Panc1 (cell line): ENCODE measurements at regions not wholly inside any gene's neighbourhood (a gene's known extent, or its start where the extent isn't known, plus 50 kb on each side); places are given as distances from the start of the nearest gene placed in this dataset.

ENCODE experiments used
- ATAC-seq: fragments of 200-7000 bp; cut with Tn5 transposase; 2 replicates; pipeline ENCODE4 v1.9.1; 2020; ENCODE audit warnings: mild to moderate bottlenecking, moderate library complexity
- BruUV-seq: library from RNA; stranded (reverse); fragments of 400-500 nt; replicated peaks from 2 replicates; lab custom pipeline; 2021; lab: Mats Ljungman, UMichigan
- CTCF ChIA-PET: fragments of 300-600 bp; sonication (Branson Sonifier 250); formaldehyde crosslinking; loops from one replicate; lab custom pipeline; 2022; ENCODE audit warnings: antibody characterized with exemption; lab: Charles Lee
- POLR2A ChIA-PET: fragments of 300-600 bp; sonication (Branson Sonifier 250); formaldehyde crosslinking; loops from one replicate; lab custom pipeline; 2022; ENCODE audit warnings: antibody characterized with exemption; lab: Charles Lee
- DNase-seq: peaks from one replicate; pipeline ENCODE4 v3.0.0-alpha.2; 2010; ENCODE audit warnings: low read depth, low spot score
- H3K27ac ChIP-seq: 2 replicates; pipeline ENCODE4 v1.5.1; 2011; ENCODE audit warnings: mild to moderate bottlenecking, low read length, inconsistent platforms
- H3K27me3 ChIP-seq: fragments of 200-500 bp; sonication (Bioruptor generic); 2 replicates; pipeline ENCODE4 v1.6.0; 2014; ENCODE audit warnings: low read length, inconsistent platforms; ENCODE audit not compliant: control insufficient read depth, insufficient read depth
- H3K36me3 ChIP-seq: fragments of 200-500 bp; sonication (Bioruptor generic); 2 replicates; pipeline ENCODE4 v1.5.1; 2014; ENCODE audit warnings: inconsistent platforms, mild to moderate bottlenecking, low read length, moderate library complexity; ENCODE audit not compliant: control insufficient read depth, insufficient read depth
- H3K4me1 ChIP-seq: 2 replicates; pipeline ENCODE4 v1.5.1; 2011; ENCODE audit warnings: inconsistent platforms, mild to moderate bottlenecking, low read length, moderate library complexity; ENCODE audit not compliant: control insufficient read depth, insufficient read depth
- H3K4me3 ChIP-seq, 2 experiments: 2 replicates each; pipeline ENCODE4 v1.5.1; 2011 to 2012; ENCODE audit warnings: low read depth in 2 of 2, low read length in 2 of 2, mild to moderate bottlenecking in 2 of 2, inconsistent platforms in 1 of 2, moderate library complexity in 1 of 2
- H3K9me3 ChIP-seq: fragments of 200-500 bp; sonication (Bioruptor generic); 2 replicates; pipeline ENCODE4 v1.5.1; 2014; ENCODE audit warnings: low read depth, mild to moderate bottlenecking, inconsistent platforms, low read length, moderate library complexity; ENCODE audit not compliant: control insufficient read depth, insufficient read depth
- POLR2AphosphoS5 ChIP-seq: IDR thresholded peaks from 2 replicates; pipeline ENCODE4 v1.6.1; 2012; ENCODE audit warnings: mild to moderate bottlenecking, low read depth, low read length, moderate library complexity
- REST ChIP-seq, 2 experiments: IDR thresholded peaks; 2 replicates each; pipeline ENCODE4 v1.6.1; 2011 to 2012; ENCODE audit warnings: low read depth in 2 of 2, control low read depth in 1 of 2, low read length in 1 of 2, mild to moderate bottlenecking in 1 of 2, moderate library complexity in 1 of 2; ENCODE audit not compliant: insufficient read depth in 1 of 2
- SIN3A ChIP-seq: IDR thresholded peaks from 2 replicates; pipeline ENCODE4 v1.6.1; 2012; ENCODE audit warnings: low read depth, mild to moderate bottlenecking, low read length, moderate library complexity, borderline replicate concordance; ENCODE audit not compliant: insufficient read depth
- TCF7L2 ChIP-seq: IDR thresholded peaks from 2 replicates; pipeline ENCODE4 v1.6.1; 2011; ENCODE audit warnings: mild to moderate bottlenecking, low read depth, low read length, inconsistent platforms
- in situ Hi-C: cut with HindIII; loops from 2 replicates; pipeline ENCODE4 v1.10.0; 2016; ENCODE audit warnings: low sequenced_read_pairs, low pct_unique_long_range_greater_than_20kb
- intact Hi-C: fragments of 100-400 bp; cut with micrococcal nuclease; formaldehyde crosslinking; loops from one replicate; pipeline ENCODE4 v1.10.0; 2022; ENCODE audit not compliant: unreplicated experiment
- TF ChIP-seq, protein P1 (sequence below): fragments of 450-650 bp; IDR thresholded peaks from 2 replicates; pipeline ENCODE4 v1.5.1; 2017; ENCODE audit warnings: mild to moderate bottlenecking

DNA sequence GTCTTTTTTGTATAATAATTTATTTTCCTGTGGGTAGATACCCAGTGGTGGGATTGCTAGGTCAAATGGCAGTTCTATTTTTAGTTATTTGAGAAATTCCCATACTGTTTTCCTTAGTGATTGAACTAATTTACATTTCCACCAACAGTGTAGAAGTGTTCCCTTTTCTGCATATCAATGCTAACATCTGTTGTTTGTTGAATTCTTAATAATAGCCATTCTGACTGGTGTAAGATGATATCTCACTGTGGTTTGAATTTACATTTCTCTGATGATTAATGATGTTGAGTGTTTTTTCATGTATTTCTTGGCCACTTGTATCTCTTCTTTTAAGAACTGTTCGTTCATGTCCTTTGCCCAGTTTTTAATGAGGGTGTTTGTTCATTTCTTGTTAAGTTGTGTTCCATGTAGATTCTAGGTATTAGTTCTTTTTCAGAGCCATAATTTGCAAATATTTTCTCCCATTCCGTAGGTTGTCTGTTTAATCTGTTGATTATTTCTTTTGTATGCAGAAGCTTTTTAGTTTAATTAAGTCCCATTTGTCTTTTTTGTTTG, 713.3 kb upstream of the EPHA6 start:
- ATAC-seq = no peak
- ChIA-PET CTCF (no interaction called here), POLR2A (no interaction called here)
- Histone ChIP-seq H3K9me3 (no peaks in the 10 kb centered on the region), H3K36me3 (no peaks in the 10 kb centered on the region), H3K4me3 (no peak overlapping the region), H3K27me3 (no peaks in the 10 kb centered on the region), H3K4me1 (no peaks in the 10 kb centered on the region), H3K27ac (no peak overlapping the region)
- no TSS peak for BruUV-seq
- intact Hi-C loops (no loop called here), in situ Hi-C loops (no loop called here)
- TF ChIP-seq TCF7L2 (no peak), REST (IDR thresholded peaks at IDR 0.05; ENCODE audit: insufficient read depth in 1 of 2, low read depth in 2 of 2, low read length in 1 of 2) (no peak), POLR2AphosphoS5 (no peak), SIN3A (no peak)
- TF ChIP-seq, protein P1, sequence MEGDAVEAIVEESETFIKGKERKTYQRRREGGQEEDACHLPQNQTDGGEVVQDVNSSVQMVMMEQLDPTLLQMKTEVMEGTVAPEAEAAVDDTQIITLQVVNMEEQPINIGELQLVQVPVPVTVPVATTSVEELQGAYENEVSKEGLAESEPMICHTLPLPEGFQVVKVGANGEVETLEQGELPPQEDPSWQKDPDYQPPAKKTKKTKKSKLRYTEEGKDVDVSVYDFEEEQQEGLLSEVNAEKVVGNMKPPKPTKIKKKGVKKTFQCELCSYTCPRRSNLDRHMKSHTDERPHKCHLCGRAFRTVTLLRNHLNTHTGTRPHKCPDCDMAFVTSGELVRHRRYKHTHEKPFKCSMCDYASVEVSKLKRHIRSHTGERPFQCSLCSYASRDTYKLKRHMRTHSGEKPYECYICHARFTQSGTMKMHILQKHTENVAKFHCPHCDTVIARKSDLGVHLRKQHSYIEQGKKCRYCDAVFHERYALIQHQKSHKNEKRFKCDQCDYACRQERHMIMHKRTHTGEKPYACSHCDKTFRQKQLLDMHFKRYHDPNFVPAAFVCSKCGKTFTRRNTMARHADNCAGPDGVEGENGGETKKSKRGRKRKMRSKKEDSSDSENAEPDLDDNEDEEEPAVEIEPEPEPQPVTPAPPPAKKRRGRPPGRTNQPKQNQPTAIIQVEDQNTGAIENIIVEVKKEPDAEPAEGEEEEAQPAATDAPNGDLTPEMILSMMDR = no peak
- DNase-seq = no peak

DNA sequence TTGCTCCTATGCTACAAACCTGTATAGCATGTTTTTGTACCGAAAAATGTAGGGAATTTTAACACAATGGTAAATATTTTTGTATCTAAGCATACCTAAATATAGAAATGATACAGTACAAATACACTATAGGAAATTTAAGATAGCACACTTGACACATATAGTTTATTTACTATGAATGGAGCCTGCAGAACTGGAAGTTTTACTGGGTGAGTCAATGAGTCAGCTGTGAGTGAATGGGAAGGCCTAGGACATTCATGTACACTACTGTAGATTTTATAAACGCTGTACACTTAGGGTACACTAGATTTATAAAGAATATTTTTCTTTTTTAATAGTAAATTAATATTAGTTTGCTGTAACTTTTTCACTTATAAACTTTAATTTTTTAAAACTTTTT, 707.7 kb upstream of the EPHA6 start:
- DNase-seq = no peak
- CTCF ChIA-PET = no interaction called here
- BruUV-seq = no TSS peak
- no peak overlapping the region for H3K27ac ChIP-seq
- H3K9me3 ChIP-seq = no peaks in the 10 kb centered on the region
- H3K36me3 ChIP-seq = no peaks in the 10 kb centered on the region
- no peaks in the 10 kb centered on the region for H3K4me1 ChIP-seq
- H3K27me3 ChIP-seq = no peaks in the 10 kb centered on the region
- no peak overlapping the region for H3K4me3 ChIP-seq
- intact Hi-C loops (no loop called here), in situ Hi-C loops (no loop called here)
- no peak for ATAC-seq
- TF ChIP-seq POLR2AphosphoS5 = no peak
- no peak for TF ChIP-seq REST (IDR thresholded peaks at IDR 0.05; ENCODE audit: insufficient read depth in 1 of 2, low read depth in 2 of 2, low read length in 1 of 2)
- TF ChIP-seq TCF7L2 = no peak
- no peak for TF ChIP-seq SIN3A
- TF ChIP-seq, protein P1 = no peak
- POLR2A ChIA-PET = no interaction called here
